CD4-positive, alpha-beta T cell (primary cell): ENCODE measurements at regions not wholly inside any gene's neighbourhood (a gene's known extent, or its start where the extent isn't known, plus 50 kb on each side); places are given as distances from the start of the nearest gene placed in this dataset.

Source experiments
- ATAC-seq: fragments of 200-7000 bp; cut with Tn5 transposase; one replicate; pipeline ENCODE4 v1.10.0; 2022; ENCODE audit warnings: mild to moderate bottlenecking; ENCODE audit not compliant: poor library complexity
- CTCF ChIA-PET: fragments of 350-600 bp; sonication (Branson Sonifier 250); formaldehyde crosslinking; loops from one replicate; lab custom pipeline; 2021; ENCODE audit warnings: antibody characterized with exemption, inconsistent platforms; lab: Charles Lee
- POLR2A ChIA-PET: fragments of 350-600 bp; sonication (Branson Sonifier 250); formaldehyde crosslinking; loops from one replicate; lab custom pipeline; 2021; ENCODE audit warnings: antibody characterized with exemption, inconsistent platforms; lab: Charles Lee
- DNase-seq, 14 experiments: peaks; one replicate each; pipeline ENCODE4 v3.0.0-alpha.2; 2013 to 2020; ENCODE audit warnings: mixed read lengths in 2 of 14
- H3K27ac ChIP-seq, 2 donors: one replicate each; pipeline versions ENCODE4 v1.5.1 to v1.7.0; 2013; ENCODE audit warnings: low read length in 2 of 2, low read depth in 1 of 2, mild to moderate bottlenecking in 1 of 2
- H3K27me3 ChIP-seq, 2 experiments: 1 replicate in 1 of 2; 2 replicates in 1 of 2; pipeline versions ENCODE4 v1.6.1 to v1.7.0; 2013; ENCODE audit warnings: low read length in 2 of 2, control low read depth in 1 of 2, mild to moderate bottlenecking in 1 of 2, moderate library complexity in 1 of 2; ENCODE audit not compliant: insufficient read depth in 2 of 2, control insufficient read depth in 1 of 2
- H3K36me3 ChIP-seq: one replicate; pipeline ENCODE4 v1.6.1; 2013; ENCODE audit warnings: low read length, control low read depth; ENCODE audit not compliant: insufficient read depth
- H3K4me1 ChIP-seq: one replicate; pipeline ENCODE4 v1.6.1; 2013; ENCODE audit warnings: low read length, control low read depth; ENCODE audit not compliant: insufficient read depth
- H3K4me3 ChIP-seq: one replicate; pipeline ENCODE4 v1.5.1; 2013; ENCODE audit warnings: mild to moderate bottlenecking, low read length, moderate library complexity
- H3K9me3 ChIP-seq, 2 experiments: 1 replicate in 1 of 2; 2 replicates in 1 of 2; pipeline versions ENCODE4 v1.6.1 to v1.7.0; 2013; ENCODE audit warnings: low read length in 2 of 2, mild to moderate bottlenecking in 2 of 2, control low read depth in 1 of 2, moderate library complexity in 1 of 2; ENCODE audit not compliant: control insufficient read depth in 1 of 2, insufficient read depth in 1 of 2
- H3K27ac Mint-ChIP-seq: one replicate; pipeline ENCODE4 v1.8.0; 2020; ENCODE audit warnings: mixed read lengths
- H3K27me3 Mint-ChIP-seq: one replicate; pipeline ENCODE4 v1.8.0; 2021; ENCODE audit warnings: mixed read lengths
- H3K36me3 Mint-ChIP-seq: one replicate; pipeline ENCODE4 v1.8.0; 2021; ENCODE audit warnings: low read depth, mixed read lengths
- H3K4me1 Mint-ChIP-seq: one replicate; pipeline ENCODE4 v1.8.0; 2021; ENCODE audit warnings: low read depth, mixed read lengths
- H3K4me3 Mint-ChIP-seq: one replicate; pipeline ENCODE4 v1.8.0; 2020; ENCODE audit warnings: mild to moderate bottlenecking, mixed read lengths
- H3K9me3 Mint-ChIP-seq: one replicate; pipeline ENCODE4 v1.8.0; 2020; ENCODE audit warnings: mixed read lengths
- intact Hi-C, 2 experiments: fragments of 100-400 bp; cut with DNase I in 1 of 2; cut with micrococcal nuclease in 1 of 2; formaldehyde crosslinking; loops; one replicate each; pipeline versions ENCODE4 v1.15.1 to v1.9.0; 2023 to 2025; cut with DNase I, micrococcal nuclease
- TF ChIP-seq, protein P1 (sequence below): fragments of 200-600 bp; IDR thresholded peaks from one replicate; pipeline ENCODE4 v1.8.0; 2022; ENCODE audit warnings: antibody characterized with exemption, mild to moderate bottlenecking

DNA sequence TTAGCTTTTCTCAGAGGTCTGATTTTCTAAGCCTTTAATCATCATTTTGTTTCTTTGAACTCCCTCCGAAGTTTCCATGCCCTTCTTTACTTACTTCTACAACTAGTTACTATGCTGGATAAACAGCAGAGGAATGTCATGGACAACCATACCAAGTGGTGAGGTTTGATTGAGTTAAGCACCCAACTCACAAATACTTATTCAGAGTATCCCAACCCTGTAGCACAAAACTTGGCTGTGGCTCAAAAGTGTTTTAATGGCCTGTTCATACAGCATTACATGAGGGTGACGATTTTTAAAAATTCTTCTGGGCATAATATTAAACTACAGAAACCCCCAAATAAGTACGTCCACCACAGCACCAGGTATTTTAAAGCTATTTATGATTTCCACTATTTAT lies 946.8 kb upstream of the SOX9 start:
- Mint-ChIP-seq H3K9me3 (peaks cover 6% of the 10 kb centered on the region), H3K27me3 (no peaks in the 10 kb centered on the region), H3K4me1 (no peaks in the 10 kb centered on the region), H3K27ac (no peak overlapping the region), H3K4me3 (no peak overlapping the region), H3K36me3 (no peaks in the 10 kb centered on the region)
- Histone ChIP-seq H3K4me1 (no peaks in the 10 kb centered on the region), H3K27ac (no peak overlapping the region), H3K9me3 (peaks cover 0 to 9% of the 10 kb centered on the region in 2 experiments), H3K4me3 (no peak overlapping the region), H3K36me3 (no peaks in the 10 kb centered on the region), H3K27me3 (no peaks in the 10 kb centered on the region)
- DNase-seq (no peak), ATAC-seq (no peak)
- intact Hi-C loops = no loop called here
- ChIA-PET POLR2A (no interaction called here), CTCF (no interaction called here)
- TF ChIP-seq, protein P1, sequence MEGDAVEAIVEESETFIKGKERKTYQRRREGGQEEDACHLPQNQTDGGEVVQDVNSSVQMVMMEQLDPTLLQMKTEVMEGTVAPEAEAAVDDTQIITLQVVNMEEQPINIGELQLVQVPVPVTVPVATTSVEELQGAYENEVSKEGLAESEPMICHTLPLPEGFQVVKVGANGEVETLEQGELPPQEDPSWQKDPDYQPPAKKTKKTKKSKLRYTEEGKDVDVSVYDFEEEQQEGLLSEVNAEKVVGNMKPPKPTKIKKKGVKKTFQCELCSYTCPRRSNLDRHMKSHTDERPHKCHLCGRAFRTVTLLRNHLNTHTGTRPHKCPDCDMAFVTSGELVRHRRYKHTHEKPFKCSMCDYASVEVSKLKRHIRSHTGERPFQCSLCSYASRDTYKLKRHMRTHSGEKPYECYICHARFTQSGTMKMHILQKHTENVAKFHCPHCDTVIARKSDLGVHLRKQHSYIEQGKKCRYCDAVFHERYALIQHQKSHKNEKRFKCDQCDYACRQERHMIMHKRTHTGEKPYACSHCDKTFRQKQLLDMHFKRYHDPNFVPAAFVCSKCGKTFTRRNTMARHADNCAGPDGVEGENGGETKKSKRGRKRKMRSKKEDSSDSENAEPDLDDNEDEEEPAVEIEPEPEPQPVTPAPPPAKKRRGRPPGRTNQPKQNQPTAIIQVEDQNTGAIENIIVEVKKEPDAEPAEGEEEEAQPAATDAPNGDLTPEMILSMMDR = no peak

DNA sequence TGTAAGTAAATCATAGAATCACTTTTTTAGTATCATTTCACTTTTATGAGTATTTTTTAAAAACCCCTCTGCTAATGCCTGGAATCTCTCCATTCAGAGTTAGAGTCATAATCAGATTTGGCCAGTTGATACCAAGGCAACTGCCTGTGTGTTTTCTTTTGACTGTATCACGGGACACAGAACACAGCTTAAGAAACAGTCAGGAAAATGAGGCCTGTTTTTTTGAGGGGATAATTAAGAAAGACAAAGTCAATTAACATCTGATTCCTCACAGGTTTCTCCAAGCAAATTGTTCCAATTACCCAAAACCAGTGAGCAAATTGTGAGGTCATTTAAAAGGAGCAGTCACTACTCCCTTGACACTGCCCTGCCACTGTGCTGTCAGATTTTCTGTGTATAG lies 944.5 kb upstream of the SOX9 start:
- CTCF ChIA-PET = no interaction called here
- H3K27ac Mint-ChIP-seq = no peak overlapping the region
- ATAC-seq = no peak

DNA sequence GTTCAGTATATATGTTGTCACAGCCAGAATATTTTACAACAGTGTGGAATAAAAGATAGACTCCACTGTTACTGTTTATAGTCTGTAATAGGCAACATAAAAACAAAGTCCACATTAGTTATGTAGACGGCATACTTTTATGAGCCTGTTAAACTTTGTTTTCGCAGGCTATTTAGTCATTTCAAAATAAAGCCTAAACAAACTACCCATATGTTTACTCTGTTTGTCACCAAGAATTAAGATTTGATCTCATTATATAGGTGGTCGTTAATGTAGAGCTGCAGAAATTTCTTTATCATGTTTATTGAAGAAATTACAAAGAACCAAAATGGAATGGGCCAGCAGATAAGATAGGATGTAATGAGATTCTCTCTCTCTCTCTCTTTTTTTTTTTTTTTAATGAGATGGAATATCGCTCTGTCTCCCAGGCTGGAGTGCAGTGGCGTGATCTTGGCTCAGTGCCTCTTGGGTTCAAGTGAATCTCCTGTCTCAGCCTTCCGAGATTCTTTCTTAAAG lies 943.8 kb upstream of the SOX9 start:
- no peaks in the 10 kb centered on the region for H3K4me1 ChIP-seq
- no peak overlapping the region for H3K27ac Mint-ChIP-seq
- no peak for DNase-seq
- no peaks in the 10 kb centered on the region for H3K36me3 Mint-ChIP-seq
- no peak for ATAC-seq
- intact Hi-C loops = no loop called here
- peaks cover 3% of the 10 kb centered on the region for H3K9me3 Mint-ChIP-seq
- ChIA-PET POLR2A (no interaction called here), CTCF (no interaction called here)
- TF ChIP-seq, protein P1 = no peak
- no peak overlapping the region for H3K27ac ChIP-seq
- no peaks in the 10 kb centered on the region for H3K27me3 Mint-ChIP-seq
- no peak overlapping the region for H3K4me3 ChIP-seq
- H3K4me1 Mint-ChIP-seq = no peaks in the 10 kb centered on the region
- H3K9me3 ChIP-seq = peaks cover 0 to 5% of the 10 kb centered on the region in 2 experiments
- no peaks in the 10 kb centered on the region for H3K27me3 ChIP-seq
- no peaks in the 10 kb centered on the region for H3K36me3 ChIP-seq
- no peak overlapping the region for H3K4me3 Mint-ChIP-seq

More for the DNA sequence above, 944.5 kb upstream of the SOX9 start:
- Histone ChIP-seq H3K36me3 (no peaks in the 10 kb centered on the region), H3K27me3 (no peaks in the 10 kb centered on the region), H3K27ac (no peak overlapping the region), H3K4me3 (no peak overlapping the region), H3K4me1 (no peaks in the 10 kb centered on the region), H3K9me3 (peaks cover 0 to 5% of the 10 kb centered on the region in 2 experiments)
- H3K27me3 Mint-ChIP-seq = no peaks in the 10 kb centered on the region
- DNase-seq = no peak
- intact Hi-C loops = no loop called here
- no peak overlapping the region for H3K4me3 Mint-ChIP-seq
- POLR2A ChIA-PET = no interaction called here
- TF ChIP-seq, protein P1 = no peak
- no peaks in the 10 kb centered on the region for H3K4me1 Mint-ChIP-seq
- H3K36me3 Mint-ChIP-seq = no peaks in the 10 kb centered on the region
- H3K9me3 Mint-ChIP-seq = peaks cover 6% of the 10 kb centered on the region
